GM19035 (cell line): ENCODE measurements at regions not wholly inside any gene's neighbourhood (a gene's known extent, or its start where the extent isn't known, plus 50 kb on each side); places are given as distances from the start of the nearest gene placed in this dataset.

ENCODE experiments used
- ATAC-seq: cut with Tn5 transposase; IDR thresholded peaks from one replicate; pipeline ENCODE4 v1.9.1; 2021; ENCODE audit not compliant: unreplicated experiment

GRCh38 chr12:65623507-65623906 lies 200.8 kb upstream of the HMGA2 start:
- ATAC-seq = no peak

GRCh38 chr12:65624554-65625086 lies 199.7 kb upstream of the HMGA2 start:
- ATAC-seq = no peak

- no peak for ATAC-seq
These were observed 196.2 kb upstream of the HMGA2 start for GRCh38 chr12:65628061-65628460.

GRCh38 chr12:65630555-65630954 lies 193.7 kb upstream of the HMGA2 start:
- ATAC-seq = no peak

- ATAC-seq = no peak
These were observed 192.6 kb upstream of the HMGA2 start for GRCh38 chr12:65631621-65632111.

GRCh38 chr12:65632131-65632855 lies 192.0 kb upstream of the HMGA2 start:
- ATAC-seq = no peak

- ATAC-seq = no peak
These were observed 190.2 kb upstream of the HMGA2 start for GRCh38 chr12:65634061-65634460.

- no peak for ATAC-seq
These were observed 189.5 kb upstream of the HMGA2 start for GRCh38 chr12:65634626-65635331.

GRCh38 chr12:65636436-65636835 lies 187.8 kb upstream of the HMGA2 start:
- no peak for ATAC-seq

GRCh38 chr12:65637150-65637549 lies 187.1 kb upstream of the HMGA2 start:
- no peak for ATAC-seq

GRCh38 chr12:65637774-65638173 lies 186.5 kb upstream of the HMGA2 start:
- no peak for ATAC-seq

GRCh38 chr12:65638324-65638723 lies 186.0 kb upstream of the HMGA2 start:
- no peak for ATAC-seq

- no peak for ATAC-seq
These were observed 183.8 kb upstream of the HMGA2 start for GRCh38 chr12:65640489-65640901.

- ATAC-seq = no peak
These were observed 182.1 kb upstream of the HMGA2 start for GRCh38 chr12:65642061-65642661.

GRCh38 chr12:65643171-65643570 lies 181.1 kb upstream of the HMGA2 start:
- no peak for ATAC-seq

- ATAC-seq = no peak
These were observed 180.5 kb upstream of the HMGA2 start for GRCh38 chr12:65643595-65644386.

- ATAC-seq = no peak
These were observed 178.1 kb upstream of the HMGA2 start for GRCh38 chr12:65646127-65646643.

- ATAC-seq = no peak
These were observed 177.2 kb upstream of the HMGA2 start for GRCh38 chr12:65647074-65647473.

GRCh38 chr12:65648461-65648860 lies 175.8 kb upstream of the HMGA2 start:
- ATAC-seq = no peak

GRCh38 chr12:65649126-65649525 lies 175.2 kb upstream of the HMGA2 start:
- no peak for ATAC-seq

- ATAC-seq = no peak
These were observed 173.2 kb upstream of the HMGA2 start for GRCh38 chr12:65651060-65651459.
